ENCODE measurements at regions not wholly inside any gene's neighbourhood (a gene's known extent, or its start where the extent isn't known, plus 50 kb on each side); places are given as distances from the start of the nearest gene placed in this dataset.

DNA sequence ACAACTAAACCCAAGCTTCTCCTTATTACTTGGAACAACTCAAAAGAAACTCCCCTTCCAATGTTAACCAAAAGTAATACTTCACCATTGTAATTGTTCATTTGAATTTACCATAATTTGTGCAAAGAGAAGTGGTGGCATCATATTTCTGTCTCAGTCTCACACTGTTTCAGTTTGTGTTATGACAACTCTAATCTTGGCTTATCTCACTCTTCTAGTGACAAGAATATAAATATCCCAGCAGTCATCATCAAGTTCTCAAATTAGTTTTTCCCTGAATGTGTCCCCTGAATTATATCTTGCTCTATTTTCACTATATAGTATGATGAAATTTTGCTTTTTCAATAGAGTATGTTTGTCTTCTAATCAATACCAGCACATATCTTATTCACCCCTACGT lies 681.4 kb upstream of the PRR20A start:
- no peak for TF ChIP-seq ZFP30 (CRISPR knock-in tag; IDR thresholded peaks at IDR 0.05)
- no peak for TF ChIP-seq BACH2 (CRISPR knock-in tag; IDR thresholded peaks at IDR 0.05; ENCODE audit: borderline replicate concordance)
- TF ChIP-seq TCF4 (CRISPR knock-in tag; IDR thresholded peaks at IDR 0.05; ENCODE audit: borderline replicate concordance) = no peak
- no peak for TF ChIP-seq SNAI2 (CRISPR knock-in tag; IDR thresholded peaks at IDR 0.05)
- TF ChIP-seq POU6F1 (CRISPR knock-in tag; IDR thresholded peaks at IDR 0.05; ENCODE audit: borderline replicate concordance, low read depth) = no peak
- TF ChIP-seq, protein P1, sequence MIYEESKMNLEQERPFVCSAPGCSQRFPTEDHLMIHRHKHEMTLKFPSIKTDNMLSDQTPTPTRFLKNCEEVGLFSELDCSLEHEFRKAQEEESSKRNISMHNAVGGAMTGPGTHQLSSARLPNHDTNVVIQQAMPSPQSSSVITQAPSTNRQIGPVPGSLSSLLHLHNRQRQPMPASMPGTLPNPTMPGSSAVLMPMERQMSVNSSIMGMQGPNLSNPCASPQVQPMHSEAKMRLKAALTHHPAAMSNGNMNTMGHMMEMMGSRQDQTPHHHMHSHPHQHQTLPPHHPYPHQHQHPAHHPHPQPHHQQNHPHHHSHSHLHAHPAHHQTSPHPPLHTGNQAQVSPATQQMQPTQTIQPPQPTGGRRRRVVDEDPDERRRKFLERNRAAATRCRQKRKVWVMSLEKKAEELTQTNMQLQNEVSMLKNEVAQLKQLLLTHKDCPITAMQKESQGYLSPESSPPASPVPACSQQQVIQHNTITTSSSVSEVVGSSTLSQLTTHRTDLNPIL (CRISPR knock-in tag; IDR thresholded peaks at IDR 0.05; ENCODE audit: low read depth) = no peak
- no peak for TF ChIP-seq PPARA (CRISPR knock-in tag; IDR thresholded peaks at IDR 0.05; ENCODE audit: borderline replicate concordance)
- TF ChIP-seq RARB (CRISPR knock-in tag; IDR thresholded peaks at IDR 0.05) = no peak
- TF ChIP-seq ZFP3 (CRISPR knock-in tag; IDR thresholded peaks at IDR 0.05) = no peak
- TF ChIP-seq ZNF8 (CRISPR knock-in tag; IDR thresholded peaks at IDR 0.05) = no peak
- TF ChIP-seq CSRNP3 (CRISPR knock-in tag; IDR thresholded peaks at IDR 0.05) = no peak
